OCI-LY1 (cell line): ENCODE measurements at regions not wholly inside any gene's neighbourhood (a gene's known extent, or its start where the extent isn't known, plus 50 kb on each side); places are given as distances from the start of the nearest gene placed in this dataset.

Experiments
- CTCF ChIP-seq: fragments of 200-600 bp; sonication (generic), shearing (Covaris generic); IDR thresholded peaks from 2 replicates; pipeline ENCODE4 v1.5.1; 2017; ENCODE audit warnings: mild to moderate bottlenecking, antibody characterized with exemption, low read length, moderate library complexity, mixed read lengths
- EZH2 ChIP-seq: fragments of 200-600 bp; sonication (generic), shearing (Covaris generic); IDR thresholded peaks from 2 replicates; pipeline ENCODE4 v1.8.0; 2017; ENCODE audit warnings: borderline replicate concordance, mixed run types, mild to moderate bottlenecking, antibody characterized with exemption, low read length, moderate library complexity, mixed read lengths

- no peak for TF ChIP-seq CTCF
- TF ChIP-seq EZH2: no peak
These were observed 164.3 kb upstream of the IRX5 start for GRCh38 chr16:54766355-54766754.
